Breast epithelium (tissue), 4 donors: ENCODE measurements at regions not wholly inside any gene's neighbourhood (a gene's known extent, or its start where the extent isn't known, plus 50 kb on each side); places are given as distances from the start of the nearest gene placed in this dataset.

Source experiments
- DNase-seq, 2 donors: peaks; one replicate each; pipeline ENCODE4 v3.0.0-alpha.2; 2019; ENCODE audit warnings: low spot score in 2 of 2
- H3K27ac ChIP-seq, 2 donors: fragments of 200-600 bp; sonication (generic) in 1 of 2; one replicate each; pipeline ENCODE4 v1.5.1; 2016 to 2019; ENCODE audit warnings: mild to moderate bottlenecking in 1 of 2
- H3K27me3 ChIP-seq, 2 donors: fragments of 200-600 bp; sonication (generic) in 1 of 2; one replicate each; pipeline versions ENCODE4 v1.5.1 to v1.6.0; 2017 to 2019; ENCODE audit warnings: control low read depth in 1 of 2, mild to moderate bottlenecking in 1 of 2
- H3K36me3 ChIP-seq: fragments of 200-600 bp; one replicate; pipeline ENCODE4 v1.5.1; 2019
- H3K4me1 ChIP-seq, 2 donors: fragments of 200-600 bp; sonication (generic); one replicate each; pipeline ENCODE4 v1.5.1; 2016 to 2019; ENCODE audit warnings: control low read depth in 1 of 2
- H3K4me3 ChIP-seq, 3 donors: fragments of 200-600 bp; sonication (generic); 1 replicate in 2 of 3; 2 replicates in 1 of 3; pipeline ENCODE4 v1.5.1; 2016 to 2019; ENCODE audit warnings: mild to moderate bottlenecking in 3 of 3, moderate library complexity in 2 of 3
- H3K9me3 ChIP-seq, 2 donors: fragments of 200-600 bp; sonication (generic) in 1 of 2; one replicate each; pipeline ENCODE4 v1.5.1; 2016 to 2019; ENCODE audit warnings: control low read depth in 1 of 2
- CTCF ChIP-seq, 3 donors: fragments of 450-650 bp; IDR thresholded peaks; one replicate each; pipeline ENCODE4 v1.5.1; 2016 to 2017; ENCODE audit warnings: antibody characterized with exemption in 3 of 3, mild to moderate bottlenecking in 3 of 3, moderate library complexity in 3 of 3
- POLR2A ChIP-seq: fragments of 450-650 bp; IDR thresholded peaks from one replicate; pipeline ENCODE4 v1.6.1; 2016; ENCODE audit warnings: antibody characterized with exemption, mild to moderate bottlenecking, moderate library complexity
- POLR2AphosphoS5 ChIP-seq, 3 donors: sonication (generic); formaldehyde crosslinking; IDR thresholded peaks; one replicate each; pipeline ENCODE4 v1.6.1; 2017; ENCODE audit warnings: antibody characterized with exemption in 3 of 3
- intact Hi-C: fragments of 100-400 bp; cut with DNase I; formaldehyde crosslinking; loops from one replicate; pipeline ENCODE4 v1.15.1; 2023; ENCODE audit warnings: low total_unique reads

- Histone ChIP-seq H3K9me3 (no peaks in the 10 kb centered on the region), H3K36me3 (no peaks in the 10 kb centered on the region), H3K4me3 (no peak overlapping the region), H3K27me3 (no peaks in the 10 kb centered on the region), H3K4me1 (no peaks in the 10 kb centered on the region), H3K27ac (no peak overlapping the region)
- no peak for TF ChIP-seq POLR2AphosphoS5 (IDR thresholded peaks at IDR 0.05)
- TF ChIP-seq CTCF (IDR thresholded peaks at IDR 0.05) = no peak
- no peak for TF ChIP-seq POLR2A
- DNase-seq = no peak
- intact Hi-C loops = no loop called here
Measured at GRCh38 chr4:101475246-101475645, 127.9 kb upstream of the PPP3CA start.

- intact Hi-C loops = no loop called here
- H3K27me3 ChIP-seq = no peaks in the 10 kb centered on the region
- no peak for DNase-seq
- H3K9me3 ChIP-seq = no peaks in the 10 kb centered on the region
- TF ChIP-seq POLR2AphosphoS5 (IDR thresholded peaks at IDR 0.05) (no peak), CTCF (IDR thresholded peaks at IDR 0.05) (no peak), POLR2A (no peak)
- no peaks in the 10 kb centered on the region for H3K4me1 ChIP-seq
- H3K36me3 ChIP-seq = no peaks in the 10 kb centered on the region
- H3K4me3 ChIP-seq = no peak overlapping the region
- no peak overlapping the region for H3K27ac ChIP-seq
Measured at GRCh38 chr4:101471201-101471600, 123.9 kb upstream of the PPP3CA start.

- no peaks in the 10 kb centered on the region for H3K27me3 ChIP-seq
- H3K9me3 ChIP-seq = peaks cover 4 to 14% of the 10 kb centered on the region in 2 donors
- no peak for DNase-seq
- TF ChIP-seq CTCF (IDR thresholded peaks at IDR 0.05) = no peak
- no peak for TF ChIP-seq POLR2AphosphoS5 (IDR thresholded peaks at IDR 0.05)
- no peak for TF ChIP-seq POLR2A
- H3K36me3 ChIP-seq = no peaks in the 10 kb centered on the region
- intact Hi-C loops = no loop called here
- H3K4me1 ChIP-seq = no peaks in the 10 kb centered on the region
- no peak overlapping the region for H3K27ac ChIP-seq
- H3K4me3 ChIP-seq = no peak overlapping the region
Measured at GRCh38 chr4:101464596-101464995, 117.3 kb upstream of the PPP3CA start.

- Histone ChIP-seq H3K27me3 (no peaks in the 10 kb centered on the region), H3K4me3 (no peak overlapping the region), H3K4me1 (no peaks in the 10 kb centered on the region), H3K36me3 (no peaks in the 10 kb centered on the region), H3K27ac (no peak overlapping the region), H3K9me3 (peaks cover 10 to 21% of the 10 kb centered on the region in 2 donors)
- no peak for TF ChIP-seq POLR2A
- no peak for TF ChIP-seq CTCF (IDR thresholded peaks at IDR 0.05)
- no peak for TF ChIP-seq POLR2AphosphoS5 (IDR thresholded peaks at IDR 0.05)
- intact Hi-C loops = no loop called here
- no peak for DNase-seq
Measured at GRCh38 chr4:101458914-101459313, 111.6 kb upstream of the PPP3CA start.

- TF ChIP-seq POLR2A = no peak
- TF ChIP-seq CTCF (IDR thresholded peaks at IDR 0.05) = no peak
- TF ChIP-seq POLR2AphosphoS5 (IDR thresholded peaks at IDR 0.05) = no peak
- Histone ChIP-seq H3K27ac (no peak overlapping the region), H3K9me3 (peaks cover 10 to 21% of the 10 kb centered on the region in 2 donors), H3K27me3 (no peaks in the 10 kb centered on the region), H3K4me1 (no peaks in the 10 kb centered on the region), H3K36me3 (no peaks in the 10 kb centered on the region), H3K4me3 (no peak overlapping the region)
- intact Hi-C loops = no loop called here
- no peak for DNase-seq
Measured at GRCh38 chr4:101458473-101458872, 111.1 kb upstream of the PPP3CA start.
